Breast epithelium (tissue), 3 donors: ENCODE measurements at regions not wholly inside any gene's neighbourhood (a gene's known extent, or its start where the extent isn't known, plus 50 kb on each side); places are given as distances from the start of the nearest gene placed in this dataset.

ENCODE experiments used
- CTCF ChIP-seq, 3 donors: fragments of 450-650 bp; IDR thresholded peaks; one replicate each; pipeline ENCODE4 v1.5.1; 2016 to 2017; ENCODE audit warnings: antibody characterized with exemption in 3 of 3, mild to moderate bottlenecking in 3 of 3, moderate library complexity in 3 of 3
- POLR2A ChIP-seq: fragments of 450-650 bp; IDR thresholded peaks from one replicate; pipeline ENCODE4 v1.6.1; 2016; ENCODE audit warnings: antibody characterized with exemption, mild to moderate bottlenecking, moderate library complexity
- POLR2AphosphoS5 ChIP-seq, 3 donors: sonication (generic); formaldehyde crosslinking; IDR thresholded peaks; one replicate each; pipeline ENCODE4 v1.6.1; 2017; ENCODE audit warnings: antibody characterized with exemption in 3 of 3

DNA sequence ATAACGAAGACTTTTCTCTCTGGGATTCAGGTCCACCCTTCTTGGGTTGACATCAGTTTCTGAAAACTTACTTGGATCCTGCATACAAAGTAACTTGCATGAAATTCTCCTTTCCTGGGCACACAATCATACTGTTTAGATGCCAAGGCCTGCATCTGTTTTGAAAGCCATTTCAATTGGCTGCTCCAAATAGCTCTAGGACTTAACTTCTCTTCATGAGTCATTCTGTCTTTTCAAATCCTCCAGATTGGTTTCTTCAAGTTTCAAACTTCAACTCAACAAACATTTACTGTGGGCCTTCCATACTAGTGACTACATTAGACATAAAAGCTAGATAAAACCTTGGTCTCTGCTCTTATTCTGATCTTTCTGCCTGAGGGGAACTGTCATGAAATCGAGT is 54.8 kb upstream of the HMHB1 start:
- TF ChIP-seq CTCF (IDR thresholded peaks at IDR 0.05) (no peak), POLR2A (no peak), POLR2AphosphoS5 (IDR thresholded peaks at IDR 0.05) (no peak)
